DMS153 treated with DMSO at 0.1 percent for 48 hours (cell line): ENCODE measurements at regions not wholly inside any gene's neighbourhood (a gene's known extent, or its start where the extent isn't known, plus 50 kb on each side); places are given as distances from the start of the nearest gene placed in this dataset.
"Not testable (repeated sequence)": the region's sequence is repeated elsewhere in the genome, so short reads cannot be mapped to it uniquely, and the experiment has no call there.

Experiments used
- DNase-seq: peaks from one replicate; lab custom pipeline; 2025; ENCODE audit not compliant: unreplicated experiment; lab: John Stamatoyannopoulos, UW

- no peak for DNase-seq
These were observed 511.3 kb downstream of the TRIML1 start for GRCh38 chr4:188650516-188650915.

DNA sequence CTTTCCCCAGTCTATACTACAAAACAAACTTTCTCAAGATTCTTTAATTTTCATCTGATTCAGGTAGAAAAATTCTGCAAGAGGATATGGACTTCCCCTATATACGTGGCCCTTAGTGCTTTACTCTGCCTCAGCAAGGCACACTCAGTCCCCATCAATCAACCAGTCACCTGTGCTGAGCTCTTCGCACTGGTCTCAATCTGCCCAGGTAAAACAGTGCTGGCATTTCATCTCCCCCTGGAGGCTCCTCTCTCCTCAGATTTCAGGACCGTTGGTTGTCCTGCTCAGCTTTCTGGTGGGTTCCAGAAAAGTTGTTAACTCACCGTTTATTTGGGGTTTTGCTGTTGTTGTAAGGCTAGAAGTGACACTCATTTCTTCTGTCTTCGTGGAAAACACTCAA lies 518.1 kb downstream of the TRIML1 start:
- DNase-seq, result no peak

- no peak for DNase-seq
These were observed 519.8 kb downstream of the TRIML1 start for GRCh38 chr4:188658958-188659522.

DNA sequence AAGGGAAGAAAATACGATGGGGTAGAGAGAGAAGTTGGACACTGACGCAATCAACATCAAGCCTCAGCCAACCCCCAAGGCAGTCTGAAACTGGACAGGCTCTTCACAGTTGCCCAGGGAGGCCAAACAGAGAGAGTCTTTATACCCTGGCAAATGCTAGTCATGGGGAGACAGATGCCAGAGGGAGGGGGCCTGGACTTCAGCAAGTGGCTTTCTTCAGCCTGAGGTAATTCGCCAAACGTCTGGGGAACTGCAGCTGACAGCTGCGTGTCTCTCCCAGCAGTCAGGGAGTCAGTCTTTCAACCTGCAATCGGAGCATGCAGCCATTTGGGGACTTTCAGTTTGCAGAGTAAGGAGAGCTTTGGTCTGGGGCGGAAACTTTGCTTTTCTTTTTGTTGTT lies 521.6 kb downstream of the TRIML1 start:
- no peak for DNase-seq

GRCh38 chr4:188661502-188661901 lies 522.3 kb downstream of the TRIML1 start:
- DNase-seq, result no peak

GRCh38 chr4:188663369-188663768 lies 524.1 kb downstream of the TRIML1 start:
- DNase-seq, result no peak

DNA sequence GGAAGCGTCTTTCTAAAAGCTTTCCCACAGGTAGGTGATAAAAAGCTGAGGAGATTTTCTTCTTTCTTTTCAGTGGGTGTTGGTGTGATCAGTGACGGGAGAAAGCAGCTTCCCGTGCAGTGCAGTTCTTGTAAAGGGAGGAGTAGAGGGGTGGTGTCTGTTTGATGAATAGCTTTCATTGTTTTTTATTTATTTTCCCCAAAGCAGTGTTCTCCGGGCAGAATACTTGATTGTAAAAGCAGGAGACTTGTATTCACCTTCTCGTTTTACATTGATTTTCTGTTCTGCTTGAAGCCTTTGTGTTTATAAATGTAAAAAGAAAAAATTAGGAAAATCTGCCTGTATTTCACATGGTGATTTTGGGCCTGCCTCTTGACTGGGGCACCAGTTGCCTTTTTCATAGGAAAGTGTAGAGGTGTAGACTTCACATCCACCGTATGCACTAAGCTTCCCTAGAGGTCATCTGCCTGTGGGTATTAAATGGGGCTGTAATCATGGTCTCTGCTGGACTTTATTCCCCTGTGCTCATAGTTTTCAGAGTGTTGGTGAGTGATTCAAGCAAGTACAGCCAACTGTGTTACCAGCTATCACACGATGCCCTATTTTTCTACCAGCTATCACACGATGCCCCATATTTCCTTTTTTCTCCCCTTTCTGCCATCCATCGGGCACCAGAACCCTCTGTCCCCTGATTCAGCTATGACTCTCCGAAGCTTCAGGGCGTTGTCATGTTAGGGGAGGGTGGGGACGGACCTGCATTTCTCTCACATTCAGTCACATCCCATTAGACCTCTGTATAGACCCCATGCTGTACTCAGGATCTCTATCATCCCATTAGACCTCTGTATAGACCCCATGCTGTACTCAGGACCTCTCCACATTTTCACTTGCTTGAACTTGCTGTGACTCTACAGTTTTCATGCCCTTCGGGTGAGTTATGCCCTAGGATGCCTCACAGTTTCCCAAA lies 526.5 kb downstream of the TRIML1 start:
- DNase-seq, result no peak

- not testable (repeated sequence) for DNase-seq
These were observed 539.5 kb downstream of the TRIML1 start for GRCh38 chr4:188678691-188679090.

GRCh38 chr4:188680004-188680666 lies 540.9 kb downstream of the TRIML1 start:
- DNase-seq, result no peak

DNA sequence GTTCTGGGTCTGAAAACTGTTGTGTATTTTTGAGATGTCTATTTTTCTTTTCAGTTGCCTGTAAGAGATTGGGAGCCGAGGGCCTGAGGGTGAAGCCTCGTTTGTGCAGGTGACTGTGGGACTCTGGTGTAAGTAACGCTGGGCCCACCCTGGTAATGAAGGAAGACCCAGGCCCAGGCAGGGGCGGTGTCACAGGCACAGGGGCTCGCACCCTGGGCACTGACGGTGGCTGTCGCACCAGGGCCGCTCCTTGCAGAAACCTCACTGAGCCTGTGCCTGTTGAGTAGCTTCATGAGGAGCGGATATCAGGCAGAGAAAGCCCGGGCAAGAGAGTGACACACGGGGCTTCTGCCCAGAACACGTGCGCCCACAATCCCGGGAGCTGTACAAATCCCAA lies 541.4 kb downstream of the TRIML1 start:
- no peak for DNase-seq

- no peak for DNase-seq
These were observed 543.1 kb downstream of the TRIML1 start for GRCh38 chr4:188682321-188682720.

DNA sequence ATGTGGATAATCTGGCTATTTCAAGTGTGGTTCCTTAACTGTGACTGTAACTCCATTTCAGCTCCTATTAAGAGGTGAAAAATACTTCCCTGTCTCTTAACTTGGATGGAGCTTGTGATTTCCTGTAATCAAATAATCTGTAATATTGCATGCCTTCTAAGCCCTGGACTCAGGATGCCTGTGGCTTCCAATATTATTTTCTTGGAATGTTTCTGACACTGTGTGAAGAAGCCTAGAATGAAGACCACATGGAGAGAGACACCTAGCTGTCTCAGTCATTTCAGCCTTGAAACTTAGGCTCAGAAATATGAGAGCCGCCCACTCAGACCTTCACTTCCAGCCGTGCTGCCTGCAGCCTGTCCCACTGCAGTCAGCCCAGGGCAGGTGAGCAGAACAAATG lies 544.3 kb downstream of the TRIML1 start:
- no peak for DNase-seq

- no peak for DNase-seq
These were observed 549.7 kb downstream of the TRIML1 start for GRCh38 chr4:188688956-188689355.

DNA sequence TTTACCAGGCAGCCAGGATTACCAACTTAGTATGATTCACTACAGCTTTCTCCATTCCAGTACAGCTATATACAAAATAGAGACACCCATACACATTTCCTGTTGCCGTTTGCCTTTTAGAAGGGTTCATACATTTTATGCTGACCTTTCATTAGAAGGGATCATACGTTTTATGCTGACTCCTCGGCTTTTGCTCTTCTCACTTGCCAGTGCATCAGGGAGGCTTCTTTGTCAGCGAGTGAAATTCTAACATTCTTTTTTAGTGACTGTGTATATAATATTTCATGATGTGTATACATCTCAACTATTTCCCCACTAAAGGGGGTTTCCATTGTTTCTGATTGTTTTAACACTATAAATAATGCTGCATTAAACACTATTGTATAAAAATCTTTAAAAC lies 552.6 kb downstream of the TRIML1 start:
- no peak for DNase-seq

DNA sequence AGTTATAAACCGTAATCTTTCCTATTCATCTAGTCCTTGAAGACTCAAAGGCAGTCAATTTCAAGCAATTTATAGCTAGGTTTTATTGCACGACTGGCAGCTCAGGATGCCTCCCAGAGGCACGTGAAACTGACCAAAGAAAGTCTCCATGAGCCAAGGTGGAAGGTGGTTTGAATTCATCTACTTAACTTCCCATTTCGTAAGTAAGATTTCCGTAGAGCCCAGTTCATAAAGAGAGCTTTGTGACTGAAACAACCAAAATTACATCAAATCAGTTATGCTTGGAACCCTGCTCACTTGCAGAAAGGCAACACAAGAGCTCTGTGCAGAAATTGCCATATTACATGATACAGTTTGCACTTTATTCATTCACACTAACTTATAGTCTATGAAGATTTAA lies 556.0 kb downstream of the TRIML1 start:
- DNase-seq, result no peak

- no peak for DNase-seq
These were observed 558.0 kb downstream of the TRIML1 start for GRCh38 chr4:188697243-188697642.

DNA sequence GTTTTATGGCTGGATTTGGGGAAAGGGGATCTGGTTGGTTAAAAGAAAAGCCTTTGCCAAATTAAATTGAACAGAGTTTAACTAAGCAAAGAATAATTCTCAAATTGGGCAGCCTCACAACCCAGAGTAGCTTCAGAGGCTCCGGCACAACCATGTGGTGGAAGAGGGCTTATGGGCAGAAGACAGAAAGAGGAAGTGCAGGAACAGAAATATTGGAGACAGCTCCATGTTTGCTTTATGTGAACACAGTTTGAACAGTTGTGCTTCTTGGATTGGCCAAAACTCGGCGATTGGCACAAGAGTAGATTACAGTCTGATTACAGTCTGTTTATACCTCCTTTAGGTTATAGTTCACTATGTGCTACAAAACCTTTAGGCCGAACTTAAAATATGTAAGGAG lies 562.7 kb downstream of the TRIML1 start:
- no peak for DNase-seq

DNA sequence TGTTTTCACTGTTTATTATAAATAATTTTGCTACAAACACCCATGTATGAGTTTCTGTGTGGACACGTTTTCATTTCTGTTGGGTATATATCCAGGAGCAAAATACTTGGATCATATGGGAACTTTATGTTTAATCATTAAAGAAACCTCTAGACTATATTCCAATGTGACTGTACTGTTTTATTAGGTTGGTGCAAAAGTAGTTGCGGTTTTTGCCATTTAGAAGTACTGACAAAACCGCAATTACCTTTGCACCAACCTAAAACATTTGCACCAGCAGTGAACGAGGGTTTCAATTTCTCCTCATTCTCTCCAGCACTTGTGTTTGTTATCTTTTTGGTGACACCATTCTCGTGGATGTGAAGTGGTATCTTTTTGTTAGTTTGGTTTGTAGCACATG lies 565.0 kb downstream of the TRIML1 start:
- DNase-seq, result no peak

GRCh38 chr4:188707036-188707435 lies 567.8 kb downstream of the TRIML1 start:
- no peak for DNase-seq

DNA sequence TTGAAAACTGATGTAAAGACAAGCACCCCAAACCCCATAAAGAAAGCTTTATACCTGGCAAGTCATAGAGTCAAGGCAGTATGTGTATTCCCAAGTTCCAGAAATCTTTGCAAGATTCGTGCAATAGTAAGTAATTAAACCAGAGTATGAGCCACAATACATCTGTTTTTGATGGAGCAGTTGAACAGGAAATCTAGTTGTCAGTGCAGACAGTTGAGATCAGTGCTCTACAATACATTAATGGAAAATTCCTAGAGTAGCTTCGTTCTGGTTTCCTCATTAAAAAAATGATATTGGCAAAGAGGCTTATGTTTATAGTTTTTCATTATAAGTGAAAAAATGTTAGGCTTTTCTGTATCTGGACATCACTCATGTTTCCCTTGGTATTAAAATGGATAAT lies 575.3 kb downstream of the TRIML1 start:
- no peak for DNase-seq

- DNase-seq, result no peak
These were observed 575.7 kb downstream of the TRIML1 start for GRCh38 chr4:188714907-188715306.

DNA sequence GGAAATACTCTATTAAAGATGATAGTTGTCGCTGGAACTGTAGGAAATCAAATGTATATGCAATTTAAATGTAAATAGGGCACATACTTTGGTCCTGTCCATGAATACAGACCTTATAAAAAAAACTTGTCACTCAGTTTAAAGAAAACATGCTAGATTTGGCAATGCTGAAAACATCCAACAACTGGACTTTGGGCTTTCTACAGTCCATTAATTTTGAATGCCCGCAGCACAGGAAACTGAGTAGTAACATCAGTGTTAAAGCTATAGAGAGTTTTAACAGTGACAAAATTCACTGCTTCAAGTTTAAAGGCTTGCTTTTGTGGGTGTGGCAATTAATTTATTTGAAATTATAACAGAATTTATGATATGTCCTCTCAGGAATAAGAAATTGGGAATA lies 578.4 kb downstream of the TRIML1 start:
- no peak for DNase-seq
